22Rv1 (cell line): ENCODE measurements at regions not wholly inside any gene's neighbourhood (a gene's known extent, or its start where the extent isn't known, plus 50 kb on each side); places are given as distances from the start of the nearest gene placed in this dataset.
A peak's percentile ranks its signal among the peaks of the same experiment; 100 is the strongest.

ENCODE experiments used
- H3K27ac ChIP-seq: fragments of 450-650 bp; 2 replicates; pipeline ENCODE4 v1.5.1; 2017
- ZFX ChIP-seq: fragments of 450-650 bp; IDR thresholded peaks from 2 replicates; pipeline ENCODE4 v1.6.1; 2017; ENCODE audit warnings: antibody characterized with exemption, borderline replicate concordance
- TF ChIP-seq, protein P1 (sequence below): fragments of 450-650 bp; IDR thresholded peaks from 2 replicates; pipeline ENCODE4 v1.5.1; 2017; ENCODE audit warnings: mild to moderate bottlenecking

DNA sequence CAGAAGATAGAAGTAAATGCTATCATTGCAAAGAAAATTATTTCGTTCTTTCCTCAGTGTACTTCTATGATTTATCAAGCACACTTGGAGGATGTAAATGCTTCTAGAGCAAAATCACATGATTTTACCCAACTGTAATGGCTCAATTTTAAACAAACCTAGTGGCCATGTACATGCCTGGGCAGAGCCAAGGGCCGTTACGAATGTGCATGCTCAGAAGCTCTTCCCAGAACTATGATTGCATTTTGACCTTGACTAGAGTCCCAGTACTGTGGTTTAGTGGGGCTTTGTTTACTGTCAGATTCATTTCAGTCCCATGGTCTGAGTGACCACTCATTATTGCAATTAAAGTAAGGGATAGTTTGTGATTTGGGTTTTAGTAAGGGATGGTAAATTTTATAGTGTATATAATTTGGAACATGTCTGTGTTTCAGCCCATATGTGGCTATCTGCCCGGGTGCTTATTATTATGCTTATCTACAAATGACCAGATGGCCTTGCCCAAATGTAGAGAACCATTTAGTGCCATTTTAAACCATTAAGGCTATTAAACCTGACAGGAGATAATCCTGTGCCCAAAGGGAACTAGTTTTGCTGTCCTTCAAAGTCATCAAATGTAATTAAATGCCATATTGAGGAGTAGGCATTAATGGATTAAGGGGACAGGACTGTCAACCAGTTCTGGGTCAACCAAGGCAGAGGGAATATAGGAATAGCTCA is 239.1 kb downstream of the ICOS start:
- H3K27ac ChIP-seq = no peak overlapping the region
- TF ChIP-seq, protein P1, sequence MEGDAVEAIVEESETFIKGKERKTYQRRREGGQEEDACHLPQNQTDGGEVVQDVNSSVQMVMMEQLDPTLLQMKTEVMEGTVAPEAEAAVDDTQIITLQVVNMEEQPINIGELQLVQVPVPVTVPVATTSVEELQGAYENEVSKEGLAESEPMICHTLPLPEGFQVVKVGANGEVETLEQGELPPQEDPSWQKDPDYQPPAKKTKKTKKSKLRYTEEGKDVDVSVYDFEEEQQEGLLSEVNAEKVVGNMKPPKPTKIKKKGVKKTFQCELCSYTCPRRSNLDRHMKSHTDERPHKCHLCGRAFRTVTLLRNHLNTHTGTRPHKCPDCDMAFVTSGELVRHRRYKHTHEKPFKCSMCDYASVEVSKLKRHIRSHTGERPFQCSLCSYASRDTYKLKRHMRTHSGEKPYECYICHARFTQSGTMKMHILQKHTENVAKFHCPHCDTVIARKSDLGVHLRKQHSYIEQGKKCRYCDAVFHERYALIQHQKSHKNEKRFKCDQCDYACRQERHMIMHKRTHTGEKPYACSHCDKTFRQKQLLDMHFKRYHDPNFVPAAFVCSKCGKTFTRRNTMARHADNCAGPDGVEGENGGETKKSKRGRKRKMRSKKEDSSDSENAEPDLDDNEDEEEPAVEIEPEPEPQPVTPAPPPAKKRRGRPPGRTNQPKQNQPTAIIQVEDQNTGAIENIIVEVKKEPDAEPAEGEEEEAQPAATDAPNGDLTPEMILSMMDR = no peak
- no peak for TF ChIP-seq ZFX

DNA sequence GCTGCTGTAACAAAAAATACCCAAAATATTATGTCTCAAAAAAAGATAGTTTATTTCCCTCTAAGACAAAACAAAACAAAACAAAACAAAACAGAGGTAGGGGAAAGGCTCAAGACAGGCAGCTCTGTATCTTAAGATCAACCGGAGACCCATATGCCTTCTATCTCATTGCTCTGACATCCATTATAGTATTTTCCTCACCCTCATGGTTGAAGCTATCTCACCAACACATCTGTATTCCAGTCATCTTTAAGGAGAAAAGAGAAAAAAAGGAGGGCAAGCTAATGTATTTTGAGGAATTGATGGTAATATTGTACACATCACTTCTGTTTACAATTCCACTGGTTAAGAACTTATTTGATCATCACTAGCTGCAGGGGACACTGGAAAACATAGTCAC is 239.7 kb downstream of the ICOS start:
- TF ChIP-seq, protein P1 = no peak
- TF ChIP-seq ZFX = no peak
- no peak overlapping the region for H3K27ac ChIP-seq

DNA sequence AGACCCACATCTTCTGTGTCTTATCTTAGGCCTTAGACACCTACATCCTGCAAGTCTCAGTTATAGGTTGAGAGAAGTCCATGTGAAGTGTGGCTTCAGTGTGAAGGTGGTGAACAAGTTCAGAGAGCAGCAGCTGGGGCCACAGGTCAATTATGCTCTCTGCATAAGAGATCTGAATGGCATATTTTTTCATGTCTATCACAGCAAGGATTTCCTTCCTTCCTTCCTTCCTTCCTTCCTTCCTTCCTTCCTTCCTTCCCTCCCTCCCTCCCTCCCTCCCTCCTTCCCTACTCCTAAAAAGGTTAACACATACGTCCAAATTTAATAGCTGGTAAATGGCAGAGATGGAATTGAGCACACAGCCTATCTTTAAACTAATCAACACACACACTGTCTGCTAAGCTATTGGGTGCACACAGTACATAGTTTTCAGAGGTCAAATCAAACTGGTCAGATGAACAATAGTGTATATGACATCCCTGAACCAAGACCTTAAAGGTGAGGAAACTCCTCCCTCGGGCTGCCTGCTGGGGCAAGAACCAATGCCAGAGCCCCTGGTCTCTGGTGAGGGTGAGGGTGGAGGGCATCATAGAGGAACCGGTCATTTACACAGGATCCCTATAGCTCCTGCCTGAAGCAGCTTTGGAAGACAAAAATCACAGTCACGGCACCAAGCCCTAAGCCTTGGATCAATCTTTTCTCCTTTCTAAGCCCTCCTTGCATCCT is 240.9 kb downstream of the ICOS start:
- H3K27ac ChIP-seq = no peak overlapping the region
- no peak for TF ChIP-seq ZFX
- TF ChIP-seq, protein P1 = no peak

DNA sequence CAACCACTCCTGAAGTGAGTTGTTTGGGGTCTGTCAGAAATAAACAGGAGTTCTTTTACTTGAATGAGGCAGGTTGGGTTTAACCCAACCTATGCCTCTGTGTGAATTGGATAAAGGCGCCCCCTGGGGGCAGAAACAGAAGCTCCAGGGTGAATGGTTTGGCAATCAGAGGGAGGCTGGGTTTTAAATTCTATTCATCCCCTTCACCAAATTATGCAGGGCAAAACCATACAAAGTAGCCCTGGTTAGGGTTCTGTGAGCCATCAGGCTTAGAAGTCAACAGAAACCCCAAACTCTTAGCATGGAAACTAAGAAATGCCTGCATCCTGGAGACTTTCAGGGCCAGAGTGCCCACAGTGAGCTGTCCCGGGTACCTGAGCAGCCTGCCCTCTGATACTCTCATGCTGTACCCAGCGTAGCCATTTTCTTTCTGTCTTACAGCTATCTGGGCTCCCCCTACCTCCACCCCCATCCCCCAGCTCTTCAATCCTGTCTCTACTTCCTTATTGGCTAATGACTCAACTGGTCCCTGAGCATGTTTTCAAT is 241.5 kb downstream of the ICOS start:
- no peak overlapping the region for H3K27ac ChIP-seq
- no peak for TF ChIP-seq ZFX
- TF ChIP-seq, protein P1 = peak; percentile 77

DNA sequence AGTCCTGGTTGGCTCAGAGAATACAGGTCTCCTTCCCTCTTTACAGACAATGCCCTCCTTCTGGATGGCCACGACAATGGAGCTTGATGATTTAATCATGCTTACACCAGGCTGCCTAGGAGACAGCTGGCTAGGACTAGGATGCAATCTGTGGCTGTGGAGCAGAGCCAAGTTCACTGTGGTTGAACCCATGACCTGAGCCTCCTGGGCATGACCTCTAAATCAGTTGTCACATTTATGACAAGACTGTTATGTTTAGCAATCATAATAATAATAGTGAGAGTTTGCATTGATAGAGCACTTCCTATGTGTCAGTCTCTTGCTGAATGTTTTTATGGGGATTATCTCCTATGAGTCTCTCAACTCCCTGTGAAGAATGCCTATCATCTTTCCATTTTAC is 244.1 kb downstream of the ICOS start:
- TF ChIP-seq, protein P1 = no peak
- no peak for TF ChIP-seq ZFX
- H3K27ac ChIP-seq = no peak overlapping the region

DNA sequence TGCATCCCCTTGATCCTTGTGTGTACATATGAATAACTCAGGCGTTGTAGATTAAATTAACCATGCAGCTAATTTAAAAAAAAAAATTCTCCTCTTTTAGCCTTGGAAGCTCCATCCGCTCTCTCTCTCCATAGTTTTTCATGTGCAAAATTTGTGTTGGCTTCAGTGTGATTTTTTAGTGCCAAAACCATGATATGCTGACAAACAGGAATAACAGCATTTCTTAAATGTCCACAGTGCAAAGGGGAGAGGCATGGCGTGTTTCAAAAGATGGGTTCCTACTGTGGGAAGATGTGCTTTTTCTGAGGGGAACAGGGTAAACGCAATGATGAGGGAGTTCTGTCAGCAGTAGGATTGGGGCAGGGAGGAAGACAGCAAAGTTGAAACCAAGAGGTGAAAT is 247.0 kb downstream of the ICOS start:
- no peak overlapping the region for H3K27ac ChIP-seq
- TF ChIP-seq, protein P1 = no peak
- TF ChIP-seq ZFX = no peak

DNA sequence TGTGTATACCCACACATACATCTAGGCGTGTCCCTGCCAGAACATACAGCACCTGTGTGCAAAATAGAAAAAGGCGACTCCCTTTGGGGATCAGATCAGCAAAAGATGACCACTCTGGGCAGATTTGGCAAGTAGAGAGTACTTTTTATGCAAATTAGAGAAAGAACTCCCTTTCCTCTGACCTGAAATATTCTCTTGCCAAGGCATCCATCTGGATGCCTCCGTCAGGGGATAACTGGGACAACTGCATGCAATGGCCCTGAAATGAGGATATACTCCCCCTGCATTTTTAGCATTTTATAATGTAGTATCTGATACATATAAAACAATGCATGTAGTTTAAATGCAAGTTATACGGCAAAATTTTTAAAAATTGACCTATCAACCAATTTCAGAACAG is 247.7 kb downstream of the ICOS start:
- TF ChIP-seq, protein P1 = no peak
- TF ChIP-seq ZFX = no peak
- no peak overlapping the region for H3K27ac ChIP-seq
